Astrocyte (in vitro differentiated cells and primary cell): ENCODE measurements at regions not wholly inside any gene's neighbourhood (a gene's known extent, or its start where the extent isn't known, plus 50 kb on each side); places are given as distances from the start of the nearest gene placed in this dataset.

Source experiments
- DNase-seq: peaks from one replicate; pipeline ENCODE4 v3.0.0-alpha.2; 2010; ENCODE audit warnings: low read depth
- FAIRE-seq: peaks from 2 replicates; lab custom pipeline; 2011; peaks lifted over from hg19 to GRCh38; lab: Jason Lieb, UNC
- H2AFZ ChIP-seq: 2 replicates; pipeline ENCODE4 v1.6.0; 2012; ENCODE audit warnings: low read depth, low read length, inconsistent platforms
- H3K27ac ChIP-seq: 2 replicates; pipeline ENCODE4 v1.5.1; 2011; ENCODE audit warnings: low read depth, low read length, inconsistent platforms
- H3K27me3 ChIP-seq: 2 replicates; pipeline ENCODE4 v1.6.0; 2011; ENCODE audit warnings: low read length, inconsistent platforms; ENCODE audit not compliant: insufficient read depth
- H3K36me3 ChIP-seq: 2 replicates; pipeline ENCODE4 v1.5.1; 2011; ENCODE audit warnings: low read length, inconsistent platforms; ENCODE audit not compliant: insufficient read depth
- H3K4me1 ChIP-seq: 2 replicates; pipeline ENCODE4 v1.5.1; 2011; ENCODE audit warnings: low read length, inconsistent platforms; ENCODE audit not compliant: insufficient read depth
- H3K4me2 ChIP-seq: 2 replicates; pipeline ENCODE4 v1.6.0; 2012; ENCODE audit warnings: low read length, inconsistent platforms
- H3K4me3 ChIP-seq: 2 replicates; pipeline ENCODE4 v1.5.1; 2011; ENCODE audit warnings: low read depth, mild to moderate bottlenecking, low read length, inconsistent platforms; ENCODE audit not compliant: insufficient read depth
- H3K79me2 ChIP-seq: 2 replicates; pipeline ENCODE4 v1.6.0; 2012; ENCODE audit warnings: mild to moderate bottlenecking, low read length, inconsistent platforms; ENCODE audit not compliant: insufficient read depth
- H3K9ac ChIP-seq: 2 replicates; pipeline ENCODE4 v1.6.0; 2012; ENCODE audit warnings: mild to moderate bottlenecking, low read length, inconsistent platforms
- H3K9me3 ChIP-seq: 2 replicates; pipeline ENCODE4 v1.5.1; 2012; ENCODE audit warnings: low read depth, mild to moderate bottlenecking, low read length, inconsistent platforms; ENCODE audit not compliant: insufficient read depth
- H4K20me1 ChIP-seq: 2 replicates; pipeline ENCODE4 v1.6.0; 2012; ENCODE audit warnings: low read length, inconsistent platforms; ENCODE audit not compliant: insufficient read depth
- H3K27ac Mint-ChIP-seq: one replicate; pipeline ENCODE4 v1.8.0; 2021; ENCODE audit warnings: mild to moderate bottlenecking, mixed read lengths; ENCODE audit not compliant: unreplicated experiment
- H3K27me3 Mint-ChIP-seq: one replicate; pipeline ENCODE4 v1.8.0; 2021; ENCODE audit warnings: low read depth, mixed read lengths; ENCODE audit not compliant: unreplicated experiment
- H3K36me3 Mint-ChIP-seq: one replicate; pipeline ENCODE4 v1.8.0; 2021; ENCODE audit warnings: low read depth, mixed read lengths; ENCODE audit not compliant: unreplicated experiment
- H3K4me1 Mint-ChIP-seq: one replicate; pipeline ENCODE4 v1.8.0; 2021; ENCODE audit warnings: low read depth, mixed read lengths; ENCODE audit not compliant: unreplicated experiment
- H3K4me3 Mint-ChIP-seq: one replicate; pipeline ENCODE4 v1.8.0; 2021; ENCODE audit warnings: mild to moderate bottlenecking, moderate library complexity, mixed read lengths; ENCODE audit not compliant: unreplicated experiment
- H3K9me3 Mint-ChIP-seq: one replicate; pipeline ENCODE4 v1.8.0; 2021; ENCODE audit warnings: mild to moderate bottlenecking, mixed read lengths; ENCODE audit not compliant: unreplicated experiment
- EZH2 ChIP-seq: IDR thresholded peaks from 2 replicates; pipeline ENCODE4 v1.6.1; 2012; ENCODE audit warnings: mild to moderate bottlenecking, low read length, inconsistent platforms; ENCODE audit not compliant: insufficient read depth
- TF ChIP-seq, protein P1 (sequence below): IDR thresholded peaks from 2 replicates; pipeline ENCODE4 v1.5.1; 2011; ENCODE audit warnings: low read depth, mild to moderate bottlenecking, inconsistent platforms, low read length, moderate library complexity; ENCODE audit not compliant: insufficient read depth

DNA sequence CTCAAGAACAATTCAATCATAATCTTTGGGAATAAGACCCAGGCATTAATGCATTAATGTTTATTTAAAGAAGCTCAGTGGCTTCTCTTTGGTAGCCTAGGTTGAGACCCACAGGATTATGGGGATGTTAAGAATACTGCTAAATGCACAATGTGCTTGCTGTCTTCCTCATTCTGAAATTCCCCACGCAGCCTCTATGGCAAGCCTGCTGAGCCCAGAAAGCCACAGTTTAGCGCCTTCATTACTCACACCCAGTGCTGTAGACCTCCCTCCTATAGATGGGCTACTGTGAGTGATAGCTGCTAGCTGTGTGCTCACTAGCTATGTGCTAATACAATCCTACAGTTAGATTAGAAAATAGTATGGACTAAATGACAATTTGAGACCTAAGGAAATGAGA is 90.6 kb downstream of the TNFSF13B start:
- Mint-ChIP-seq H3K4me3 (no peak overlapping the region), H3K9me3 (no peaks in the 10 kb centered on the region), H3K36me3 (no peaks in the 10 kb centered on the region), H3K4me1 (no peaks in the 10 kb centered on the region), H3K27me3 (no peaks in the 10 kb centered on the region), H3K27ac (no peak overlapping the region)
- Histone ChIP-seq H3K36me3 (no peaks in the 10 kb centered on the region), H3K4me2 (no peak overlapping the region), H4K20me1 (no peaks in the 10 kb centered on the region), H3K9me3 (no peaks in the 10 kb centered on the region), H2AFZ (no peak overlapping the region), H3K9ac (no peak overlapping the region), H3K27me3 (no peaks in the 10 kb centered on the region), H3K27ac (no peak overlapping the region), H3K4me3 (no peak overlapping the region), H3K79me2 (no peaks in the 10 kb centered on the region), H3K4me1 (no peaks in the 10 kb centered on the region)
- TF ChIP-seq, protein P1, sequence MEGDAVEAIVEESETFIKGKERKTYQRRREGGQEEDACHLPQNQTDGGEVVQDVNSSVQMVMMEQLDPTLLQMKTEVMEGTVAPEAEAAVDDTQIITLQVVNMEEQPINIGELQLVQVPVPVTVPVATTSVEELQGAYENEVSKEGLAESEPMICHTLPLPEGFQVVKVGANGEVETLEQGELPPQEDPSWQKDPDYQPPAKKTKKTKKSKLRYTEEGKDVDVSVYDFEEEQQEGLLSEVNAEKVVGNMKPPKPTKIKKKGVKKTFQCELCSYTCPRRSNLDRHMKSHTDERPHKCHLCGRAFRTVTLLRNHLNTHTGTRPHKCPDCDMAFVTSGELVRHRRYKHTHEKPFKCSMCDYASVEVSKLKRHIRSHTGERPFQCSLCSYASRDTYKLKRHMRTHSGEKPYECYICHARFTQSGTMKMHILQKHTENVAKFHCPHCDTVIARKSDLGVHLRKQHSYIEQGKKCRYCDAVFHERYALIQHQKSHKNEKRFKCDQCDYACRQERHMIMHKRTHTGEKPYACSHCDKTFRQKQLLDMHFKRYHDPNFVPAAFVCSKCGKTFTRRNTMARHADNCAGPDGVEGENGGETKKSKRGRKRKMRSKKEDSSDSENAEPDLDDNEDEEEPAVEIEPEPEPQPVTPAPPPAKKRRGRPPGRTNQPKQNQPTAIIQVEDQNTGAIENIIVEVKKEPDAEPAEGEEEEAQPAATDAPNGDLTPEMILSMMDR: no peak
- no peak for TF ChIP-seq EZH2
- DNase-seq: no peak
- FAIRE-seq: no peak

- FAIRE-seq (no peak), DNase-seq (no peak)
- TF ChIP-seq, protein P1: no peak
- no peak for TF ChIP-seq EZH2
- H3K4me2 ChIP-seq: no peak overlapping the region
- Mint-ChIP-seq H3K9me3 (no peaks in the 10 kb centered on the region), H3K27me3 (no peaks in the 10 kb centered on the region), H3K4me1 (no peaks in the 10 kb centered on the region), H3K27ac (no peak overlapping the region), H3K4me3 (no peak overlapping the region), H3K36me3 (no peaks in the 10 kb centered on the region)
- no peaks in the 10 kb centered on the region for H3K79me2 ChIP-seq
- no peaks in the 10 kb centered on the region for H3K36me3 ChIP-seq
- H2AFZ ChIP-seq: no peak overlapping the region
- H3K4me1 ChIP-seq: no peaks in the 10 kb centered on the region
- H3K9ac ChIP-seq: no peak overlapping the region
- H3K9me3 ChIP-seq: no peaks in the 10 kb centered on the region
- H4K20me1 ChIP-seq: no peaks in the 10 kb centered on the region
- no peak overlapping the region for H3K27ac ChIP-seq
- no peaks in the 10 kb centered on the region for H3K27me3 ChIP-seq
- H3K4me3 ChIP-seq: no peak overlapping the region
Measured at GRCh38 chr13:108361769-108362168, 92.3 kb downstream of the TNFSF13B start.

DNA sequence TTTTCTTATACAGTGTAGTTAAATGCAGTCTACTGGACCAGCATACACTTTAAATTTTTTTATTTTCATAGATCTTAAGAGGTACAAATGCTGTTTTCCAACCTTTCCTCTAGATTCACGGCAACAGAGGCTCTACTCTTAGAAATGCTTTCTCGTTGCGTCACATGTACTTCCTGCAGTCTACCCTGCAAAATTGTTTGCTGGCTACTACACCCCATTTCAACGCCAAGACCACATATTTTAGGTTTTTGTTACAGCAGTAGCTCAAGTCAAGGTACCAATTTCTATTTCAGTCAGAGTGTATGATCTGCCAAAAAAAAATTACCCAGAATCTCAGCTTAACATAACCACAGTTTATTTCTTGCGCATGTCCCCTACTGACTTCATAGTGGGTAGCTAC is 94.1 kb downstream of the TNFSF13B start:
- TF ChIP-seq, protein P1: no peak
- TF ChIP-seq EZH2: no peak
- no peaks in the 10 kb centered on the region for H4K20me1 ChIP-seq
- H3K27ac ChIP-seq: no peak overlapping the region
- Mint-ChIP-seq H3K9me3 (no peaks in the 10 kb centered on the region), H3K27me3 (no peaks in the 10 kb centered on the region), H3K4me1 (no peaks in the 10 kb centered on the region), H3K27ac (no peak overlapping the region), H3K36me3 (no peaks in the 10 kb centered on the region), H3K4me3 (no peak overlapping the region)
- H3K4me1 ChIP-seq: no peaks in the 10 kb centered on the region
- H3K9ac ChIP-seq: no peak overlapping the region
- H2AFZ ChIP-seq: no peak overlapping the region
- DNase-seq (no peak), FAIRE-seq (no peak)
- H3K4me3 ChIP-seq: no peak overlapping the region
- no peaks in the 10 kb centered on the region for H3K36me3 ChIP-seq
- H3K9me3 ChIP-seq: no peaks in the 10 kb centered on the region
- no peaks in the 10 kb centered on the region for H3K27me3 ChIP-seq
- H3K4me2 ChIP-seq: no peak overlapping the region
- no peaks in the 10 kb centered on the region for H3K79me2 ChIP-seq
